ENCODE measurements at regions not wholly inside any gene's neighbourhood (a gene's known extent, or its start where the extent isn't known, plus 50 kb on each side); places are given as distances from the start of the nearest gene placed in this dataset.

DNA sequence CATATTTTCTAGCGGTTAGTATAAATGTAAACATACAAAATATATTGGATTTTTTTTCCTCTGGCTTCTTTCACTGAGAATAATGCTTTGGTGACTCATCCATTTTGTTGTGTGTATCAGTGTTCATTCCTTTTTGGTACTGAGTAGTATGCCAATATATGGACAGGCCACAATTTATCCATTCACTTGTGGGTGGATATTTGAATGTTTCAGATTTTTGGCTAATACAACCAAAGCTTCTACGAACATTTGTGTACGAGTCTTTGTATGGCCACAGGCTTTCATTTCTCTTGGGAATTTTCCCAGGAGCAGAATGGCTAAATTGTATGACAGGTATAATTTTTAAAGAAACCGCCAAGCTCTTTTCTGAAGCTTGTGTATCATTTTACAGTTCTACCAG is 677.5 kb downstream of the HDGFL1 start:
- TF ChIP-seq, protein P1, sequence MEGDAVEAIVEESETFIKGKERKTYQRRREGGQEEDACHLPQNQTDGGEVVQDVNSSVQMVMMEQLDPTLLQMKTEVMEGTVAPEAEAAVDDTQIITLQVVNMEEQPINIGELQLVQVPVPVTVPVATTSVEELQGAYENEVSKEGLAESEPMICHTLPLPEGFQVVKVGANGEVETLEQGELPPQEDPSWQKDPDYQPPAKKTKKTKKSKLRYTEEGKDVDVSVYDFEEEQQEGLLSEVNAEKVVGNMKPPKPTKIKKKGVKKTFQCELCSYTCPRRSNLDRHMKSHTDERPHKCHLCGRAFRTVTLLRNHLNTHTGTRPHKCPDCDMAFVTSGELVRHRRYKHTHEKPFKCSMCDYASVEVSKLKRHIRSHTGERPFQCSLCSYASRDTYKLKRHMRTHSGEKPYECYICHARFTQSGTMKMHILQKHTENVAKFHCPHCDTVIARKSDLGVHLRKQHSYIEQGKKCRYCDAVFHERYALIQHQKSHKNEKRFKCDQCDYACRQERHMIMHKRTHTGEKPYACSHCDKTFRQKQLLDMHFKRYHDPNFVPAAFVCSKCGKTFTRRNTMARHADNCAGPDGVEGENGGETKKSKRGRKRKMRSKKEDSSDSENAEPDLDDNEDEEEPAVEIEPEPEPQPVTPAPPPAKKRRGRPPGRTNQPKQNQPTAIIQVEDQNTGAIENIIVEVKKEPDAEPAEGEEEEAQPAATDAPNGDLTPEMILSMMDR (IDR thresholded peaks at IDR 0.05): no peak
- DNase-seq (ENCODE audit: low spot score): no peak
- Histone ChIP-seq H3K4me3 (no peak overlapping the region), H3K27ac (no peak overlapping the region)

DNA sequence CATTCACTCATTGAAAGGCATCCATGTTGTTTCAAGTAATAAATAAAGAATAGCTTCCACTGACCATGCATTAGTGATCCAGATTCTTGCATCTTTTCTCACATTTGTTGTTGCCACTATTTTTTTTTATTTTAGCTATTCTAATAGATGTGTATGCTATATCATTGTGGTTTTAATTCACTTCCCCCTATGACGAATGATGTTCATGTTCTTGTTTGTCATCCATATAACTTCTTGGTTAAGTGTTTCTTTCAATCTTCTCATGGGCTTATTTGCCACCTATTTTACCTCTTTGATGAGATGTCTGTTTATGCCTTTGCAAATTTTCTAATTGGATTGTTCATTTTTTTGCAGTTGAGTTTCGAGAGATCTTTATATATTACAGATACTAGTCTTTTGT is 681.2 kb downstream of the HDGFL1 start:
- no peak for DNase-seq (ENCODE audit: low spot score)
- Histone ChIP-seq H3K4me3 (no peak overlapping the region), H3K27ac (no peak overlapping the region)
- TF ChIP-seq, protein P1 (IDR thresholded peaks at IDR 0.05): no peak

DNA sequence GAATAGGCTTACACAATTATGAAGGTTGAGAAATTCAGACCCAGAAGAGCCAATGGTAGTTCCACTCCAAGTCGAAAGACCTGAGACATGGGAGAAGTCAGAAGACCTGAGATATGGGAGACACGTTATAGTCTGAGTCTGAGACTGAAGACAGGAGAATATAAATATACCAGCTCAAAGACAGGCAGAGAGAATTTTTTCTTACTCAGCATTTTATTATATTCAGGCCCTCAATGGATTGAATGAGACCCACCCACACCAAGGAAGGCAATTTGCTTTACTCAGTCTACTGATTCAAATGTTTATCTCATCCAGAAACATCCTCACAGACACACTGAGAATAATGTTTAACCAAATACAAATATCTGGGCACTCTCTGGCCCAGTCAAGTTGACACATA is 693.5 kb downstream of the HDGFL1 start:
- TF ChIP-seq, protein P1 (IDR thresholded peaks at IDR 0.05): no peak
- Histone ChIP-seq H3K4me3 (no peak overlapping the region), H3K27ac (no peak overlapping the region)
- DNase-seq (ENCODE audit: low spot score): no peak

DNA sequence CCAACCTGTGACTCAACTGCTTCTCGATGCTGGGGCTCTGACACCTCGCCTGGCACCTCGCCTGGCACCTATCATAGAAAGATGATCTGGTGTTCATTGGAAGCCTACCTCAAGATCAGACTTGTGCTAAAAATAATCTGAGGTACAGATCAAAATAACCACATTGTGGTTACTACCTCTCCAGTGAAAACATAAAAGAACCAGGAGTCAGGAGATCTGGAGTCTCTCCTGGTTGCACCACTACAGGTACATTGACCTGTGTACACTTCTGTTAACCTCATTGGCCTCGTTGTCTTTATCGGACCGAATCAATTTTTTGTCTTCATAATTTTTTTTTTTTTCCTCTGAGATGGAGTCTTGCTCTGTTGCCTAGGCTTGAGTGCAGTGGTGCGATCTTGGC is 695.9 kb downstream of the HDGFL1 start:
- TF ChIP-seq, protein P1 (IDR thresholded peaks at IDR 0.05): no peak
- H3K4me3 ChIP-seq: no peak overlapping the region
- no peak for DNase-seq (ENCODE audit: low spot score)

DNA sequence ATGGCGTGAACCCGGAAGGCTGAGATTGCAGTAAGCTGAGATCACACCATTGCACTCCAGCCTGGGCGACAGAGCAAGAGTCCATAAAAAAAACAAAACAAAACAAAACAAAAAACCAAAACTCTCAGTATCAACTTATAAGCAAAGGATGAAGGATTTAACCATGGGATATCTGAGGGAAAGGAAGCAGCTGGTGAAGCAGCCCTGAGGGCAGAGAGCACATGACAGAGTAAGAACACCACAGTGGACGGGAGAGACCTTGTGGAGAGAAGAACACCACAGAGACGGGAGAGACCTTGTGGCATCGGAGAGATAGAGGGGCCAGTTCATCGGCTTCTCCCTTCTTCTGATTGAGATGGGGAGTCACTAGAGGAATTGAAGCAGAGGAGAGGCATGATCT is 697.2 kb downstream of the HDGFL1 start:
- Histone ChIP-seq H3K4me3 (no peak overlapping the region), H3K27ac (no peak overlapping the region)
- no peak for DNase-seq (ENCODE audit: low spot score)
- TF ChIP-seq, protein P1 (IDR thresholded peaks at IDR 0.05): no peak

More for the DNA sequence above, 695.9 kb downstream of the HDGFL1 start:
- H3K27ac ChIP-seq: no peak overlapping the region

DNA sequence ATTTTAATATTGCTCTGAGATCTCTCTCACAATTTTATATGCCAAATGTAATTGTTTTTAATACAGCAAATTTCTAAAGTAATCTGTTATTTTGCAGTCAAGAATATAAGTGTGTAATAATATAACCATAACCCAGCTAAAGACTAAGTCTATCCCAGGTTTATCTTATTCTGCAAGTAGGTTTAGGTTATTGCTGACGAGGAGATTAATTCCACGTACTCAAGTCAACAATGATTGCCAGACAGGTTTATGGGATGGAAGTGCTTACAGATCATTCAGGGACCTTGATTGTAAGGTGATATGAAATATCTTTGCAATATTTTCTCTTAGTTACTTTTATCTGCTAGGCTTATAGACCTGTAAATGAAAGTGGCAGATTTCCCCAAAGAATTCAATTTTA is 698.3 kb downstream of the HDGFL1 start:
- DNase-seq (ENCODE audit: low spot score): no peak
- no peak overlapping the region for H3K4me3 ChIP-seq
- H3K27ac ChIP-seq: no peak overlapping the region
- TF ChIP-seq, protein P1 (IDR thresholded peaks at IDR 0.05): no peak

DNA sequence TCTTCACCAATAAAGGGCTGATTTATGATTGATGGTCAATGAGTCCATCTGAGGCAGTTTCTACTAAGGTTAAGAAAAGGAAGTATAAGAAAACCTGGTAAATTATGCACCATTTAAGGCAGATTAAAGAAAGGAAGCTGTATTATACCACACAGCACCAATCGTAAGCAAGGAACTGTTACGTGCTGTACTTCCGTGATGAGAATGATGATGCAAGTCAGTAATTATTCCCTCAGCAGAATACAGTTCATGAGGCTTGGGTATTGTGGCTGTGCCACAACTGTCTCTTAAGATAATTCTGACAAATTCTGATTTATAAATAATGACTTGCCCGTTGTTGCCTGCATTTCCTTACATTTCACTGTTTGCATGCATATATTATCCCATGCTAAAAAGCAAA is 699.0 kb downstream of the HDGFL1 start:
- H3K27ac ChIP-seq: no peak overlapping the region
- H3K4me3 ChIP-seq: no peak overlapping the region
- no peak for DNase-seq (ENCODE audit: low spot score)
- TF ChIP-seq, protein P1 (IDR thresholded peaks at IDR 0.05): no peak

Measured in coronary artery (tissue), 2 donors.